Hepatic stellate cell (primary cell): ENCODE measurements at regions not wholly inside any gene's neighbourhood (a gene's known extent, or its start where the extent isn't known, plus 50 kb on each side); places are given as distances from the start of the nearest gene placed in this dataset.

ENCODE experiments used
- DNase-seq: peaks from one replicate; pipeline ENCODE4 v3.0.0; 2011; ENCODE audit warnings: low spot score

DNA sequence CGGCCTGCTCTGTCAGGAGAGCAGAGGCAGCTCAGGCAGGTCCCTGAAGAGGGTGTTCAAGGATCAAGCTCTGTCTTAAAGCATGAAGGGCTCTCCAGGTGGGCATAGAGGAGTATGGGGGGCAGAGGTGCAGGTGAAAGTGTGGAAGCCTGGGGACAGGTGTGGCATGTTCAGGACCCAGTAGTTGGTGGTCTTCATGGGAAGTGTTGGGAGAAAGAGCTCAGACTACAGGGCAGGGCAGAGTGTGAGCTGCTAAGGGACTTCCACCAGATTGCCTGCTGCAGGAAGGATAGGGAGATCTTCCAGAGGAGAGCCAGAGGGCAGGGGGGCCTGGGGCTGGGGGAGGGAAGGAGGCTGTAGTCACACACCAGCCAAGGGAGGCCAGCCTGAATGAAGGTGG, 156.5 kb upstream of the GDF10 start:
- DNase-seq = no peak

DNA sequence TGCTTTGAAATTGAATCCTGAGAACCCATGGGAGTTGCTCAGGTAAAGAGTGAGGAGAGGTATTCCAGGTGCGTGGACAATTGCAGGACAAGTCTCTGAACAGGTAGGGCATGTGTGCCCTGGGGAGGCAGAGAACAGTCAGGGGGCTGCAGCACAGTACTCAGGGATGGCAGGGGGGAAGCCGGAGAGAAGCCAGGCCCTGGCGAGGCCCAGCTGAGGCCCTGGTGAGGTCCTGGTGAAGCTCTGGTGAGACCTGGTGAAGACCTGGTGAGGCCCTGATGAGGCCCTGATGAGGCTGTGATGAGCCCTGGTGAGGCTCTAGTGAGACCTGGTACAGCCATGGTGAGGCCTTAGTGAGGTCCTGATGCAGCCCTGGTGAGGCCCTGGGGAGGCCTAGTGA, 155.5 kb upstream of the GDF10 start:
- DNase-seq = no peak

DNA sequence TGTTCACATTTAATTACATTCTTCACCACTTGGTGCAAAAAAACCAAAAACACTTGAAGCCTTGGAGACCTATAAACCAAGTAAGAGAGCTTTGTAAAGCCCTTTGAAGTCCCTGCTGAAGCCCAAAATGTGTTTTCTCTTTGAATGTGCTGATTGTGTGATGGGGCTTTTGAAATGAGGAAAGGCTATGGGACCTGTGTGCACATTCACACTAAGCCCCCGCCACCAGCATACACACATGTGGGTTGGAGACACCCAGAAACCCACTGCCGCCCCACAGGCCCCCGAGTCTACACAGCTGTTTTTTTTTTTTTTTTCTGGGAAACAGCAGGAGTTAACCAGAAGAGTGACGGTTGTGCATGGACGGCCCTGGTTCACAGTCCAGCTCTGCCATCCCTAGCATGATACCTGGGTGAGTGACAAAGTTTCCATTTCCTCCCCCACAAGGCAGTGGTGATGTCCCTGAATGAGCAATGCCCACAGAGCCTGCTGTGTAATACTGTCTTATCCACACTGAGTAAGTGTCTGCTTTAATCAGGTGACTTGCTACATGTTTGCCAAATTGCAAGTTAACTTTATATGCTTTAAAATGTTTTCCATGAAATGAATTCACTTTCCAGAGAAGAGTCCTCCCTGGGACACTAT, 154.6 kb upstream of the GDF10 start:
- no peak for DNase-seq

DNA sequence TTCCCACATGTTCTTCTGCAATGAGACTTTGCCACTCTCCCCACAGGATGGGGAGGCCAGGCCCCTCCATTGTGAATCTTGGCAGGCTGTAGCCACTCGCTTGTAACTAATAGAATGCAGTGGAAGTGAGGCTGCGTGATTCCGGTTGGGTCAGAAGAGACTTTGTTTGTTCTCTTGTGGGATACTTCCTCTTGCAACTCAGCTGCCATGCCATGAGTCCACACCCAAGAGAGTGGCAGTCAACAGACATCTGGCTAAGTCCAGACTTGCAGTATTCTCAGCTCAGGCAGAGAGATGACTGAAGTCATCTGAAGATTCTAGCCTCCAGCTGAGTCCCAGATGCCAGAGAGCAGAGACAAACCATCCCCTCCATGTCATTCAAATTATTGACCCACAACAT, 153.4 kb upstream of the GDF10 start:
- no peak for DNase-seq

DNA sequence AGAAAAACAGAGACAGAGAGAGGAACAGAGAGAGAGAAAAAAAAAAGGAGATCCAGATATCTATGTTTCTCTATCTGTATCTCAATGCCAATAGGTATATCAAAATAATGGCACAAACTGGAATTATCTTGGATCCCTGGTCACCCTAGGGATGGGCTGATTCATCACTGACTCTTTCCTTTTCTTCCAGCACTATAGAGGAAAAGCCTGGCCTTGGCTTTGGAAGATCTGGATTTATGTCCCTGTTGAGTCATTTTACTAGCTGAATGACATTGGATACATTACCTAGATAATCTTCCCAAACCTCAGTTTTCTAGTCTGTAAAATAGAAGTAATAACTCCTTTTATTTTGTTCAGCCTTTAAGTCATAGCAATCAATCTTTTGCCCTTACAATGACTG, 152.8 kb upstream of the GDF10 start:
- no peak for DNase-seq

DNA sequence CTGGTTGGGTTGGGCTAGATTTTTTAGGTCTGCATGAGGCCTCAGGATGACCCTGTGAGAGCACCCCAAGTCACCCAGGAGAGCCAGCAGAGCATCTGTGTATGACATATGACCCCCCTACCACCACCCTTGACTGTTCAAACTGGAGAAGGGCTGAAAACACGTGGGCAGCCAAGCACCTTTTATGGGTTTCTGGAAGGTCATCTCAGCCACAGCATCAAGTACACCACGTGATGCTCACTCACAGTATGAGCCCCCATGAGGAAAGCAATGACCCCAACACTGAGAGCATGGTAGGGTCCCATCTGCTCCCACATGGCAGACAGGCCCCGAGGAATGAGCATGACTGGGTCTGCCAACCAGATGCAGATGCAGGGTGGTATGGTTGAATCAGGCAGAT, 149.4 kb upstream of the GDF10 start:
- DNase-seq = no peak

DNA sequence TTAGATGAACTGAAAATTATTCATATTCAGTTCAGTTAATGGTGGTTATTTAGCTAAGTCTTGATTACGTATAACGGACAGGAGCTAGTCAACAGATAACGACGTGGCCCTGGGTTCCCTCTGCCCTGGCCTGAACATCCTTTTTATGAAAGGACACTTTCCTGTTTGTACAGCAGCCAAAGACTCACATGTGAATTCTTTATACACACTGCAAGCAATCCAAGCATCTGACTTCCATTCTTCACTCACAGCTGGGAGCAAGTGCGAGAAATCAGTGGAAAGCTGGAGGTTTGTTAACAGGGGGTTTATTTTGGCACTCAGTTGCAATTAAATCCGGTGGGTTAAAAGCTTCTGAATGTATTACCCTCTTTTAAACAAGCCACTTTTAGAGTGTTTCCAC, 148.1 kb upstream of the GDF10 start:
- no peak for DNase-seq

DNA sequence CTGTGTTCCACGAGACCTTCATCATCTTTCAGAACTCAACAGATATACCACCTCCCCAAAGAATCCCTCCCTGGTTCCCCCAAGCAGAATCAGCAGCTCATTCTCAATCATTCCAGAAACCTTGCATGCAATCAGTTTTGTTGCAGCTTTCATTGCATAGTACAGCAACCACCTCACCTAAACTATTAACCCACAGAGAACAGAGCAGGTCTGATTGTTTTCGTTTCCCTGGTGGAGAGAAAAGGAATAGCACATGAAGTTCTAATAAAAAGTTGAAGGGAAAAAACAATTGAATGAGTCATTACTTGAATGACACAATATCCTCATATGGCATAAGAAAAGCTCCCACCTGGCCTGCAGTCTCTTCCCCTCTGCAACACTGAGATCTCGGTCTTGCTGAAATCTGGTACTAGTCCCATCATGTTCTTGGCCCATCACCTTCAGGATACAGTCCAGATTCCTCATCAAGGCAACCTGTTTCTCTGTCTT, 147.1 kb upstream of the GDF10 start:
- no peak for DNase-seq

DNA sequence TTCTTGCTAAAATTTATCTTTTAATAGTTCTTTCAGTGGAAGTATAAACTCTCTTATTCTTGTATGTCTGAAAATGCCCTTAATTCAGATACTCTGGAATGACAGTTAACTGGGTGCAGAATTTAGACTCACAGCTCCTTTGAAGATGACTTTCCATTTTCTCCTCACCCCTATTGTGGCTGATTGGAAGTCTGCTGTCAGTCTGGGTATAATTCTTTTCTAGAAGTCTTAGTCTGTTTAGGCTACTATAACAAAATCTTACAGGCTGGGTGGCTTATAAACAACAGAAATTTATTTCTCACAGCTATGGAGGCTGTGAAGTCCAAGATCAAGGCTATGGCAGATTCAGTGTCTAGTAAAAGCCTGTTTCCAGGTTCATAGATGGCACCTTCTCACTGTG, 145.2 kb upstream of the GDF10 start:
- DNase-seq = no peak

DNA sequence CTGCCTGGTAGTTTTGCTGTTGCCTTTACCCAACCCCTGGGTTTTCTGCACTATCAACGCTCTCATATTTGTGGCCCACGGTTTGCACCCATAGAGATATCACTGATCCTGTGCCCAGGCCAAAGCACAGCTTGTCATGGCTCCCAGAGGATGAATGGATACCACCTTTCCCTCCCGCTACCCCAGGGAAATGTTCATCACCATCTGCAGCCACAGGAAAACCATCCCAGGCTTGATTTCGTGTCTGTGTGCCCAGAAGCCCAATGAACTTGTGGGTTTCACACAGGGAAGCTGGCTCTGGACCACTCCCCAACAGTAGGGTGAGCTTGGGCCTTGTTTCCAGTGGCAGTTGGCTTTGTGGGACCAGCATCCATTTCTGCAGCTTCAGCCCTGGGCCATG, 143.1 kb upstream of the GDF10 start:
- DNase-seq = no peak

DNA sequence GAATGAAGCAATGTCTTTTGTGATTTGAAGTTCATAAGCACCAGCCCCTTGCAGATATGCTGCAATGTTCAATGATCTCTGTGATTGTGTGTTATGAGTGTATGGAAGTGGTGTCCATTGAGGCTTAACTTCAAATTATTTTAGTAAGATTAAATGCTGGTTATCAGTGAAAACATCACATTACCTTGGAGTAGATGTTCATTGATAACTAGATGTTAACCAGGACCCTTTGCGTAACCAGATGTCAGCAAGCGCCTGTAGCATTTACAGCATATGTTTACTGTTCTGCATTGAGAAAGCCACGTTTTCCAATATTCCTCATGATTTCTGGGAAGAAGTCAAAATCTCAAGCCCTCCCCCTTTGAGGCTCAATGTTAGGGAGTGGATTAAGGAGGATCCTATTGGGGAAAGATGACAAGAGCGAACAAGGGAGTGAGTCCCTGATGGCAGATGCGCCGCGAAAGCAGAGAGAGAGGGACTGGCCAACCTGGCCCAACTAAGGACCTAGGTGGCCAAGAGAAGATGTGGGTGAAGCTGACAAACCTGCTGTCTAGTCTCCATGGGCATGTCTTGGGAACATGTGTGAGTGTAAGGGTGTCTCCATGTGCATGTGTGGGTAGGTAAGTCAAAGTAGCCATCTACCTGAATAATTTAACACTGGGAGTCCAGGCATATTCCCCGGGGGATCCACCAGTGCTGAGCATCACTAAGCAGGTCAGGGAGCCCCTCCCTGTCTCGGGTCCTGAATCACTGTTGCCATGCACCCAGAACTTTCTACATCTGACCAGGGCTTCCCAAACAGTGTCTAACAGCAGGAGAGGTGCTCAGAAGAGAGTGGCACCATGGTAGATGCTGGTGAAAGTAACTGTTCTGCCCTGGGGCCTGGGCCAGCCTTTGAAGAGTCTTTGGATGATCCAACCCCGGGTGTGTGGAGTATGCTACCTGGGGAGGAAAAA, 141.6 kb upstream of the GDF10 start:
- no peak for DNase-seq

DNA sequence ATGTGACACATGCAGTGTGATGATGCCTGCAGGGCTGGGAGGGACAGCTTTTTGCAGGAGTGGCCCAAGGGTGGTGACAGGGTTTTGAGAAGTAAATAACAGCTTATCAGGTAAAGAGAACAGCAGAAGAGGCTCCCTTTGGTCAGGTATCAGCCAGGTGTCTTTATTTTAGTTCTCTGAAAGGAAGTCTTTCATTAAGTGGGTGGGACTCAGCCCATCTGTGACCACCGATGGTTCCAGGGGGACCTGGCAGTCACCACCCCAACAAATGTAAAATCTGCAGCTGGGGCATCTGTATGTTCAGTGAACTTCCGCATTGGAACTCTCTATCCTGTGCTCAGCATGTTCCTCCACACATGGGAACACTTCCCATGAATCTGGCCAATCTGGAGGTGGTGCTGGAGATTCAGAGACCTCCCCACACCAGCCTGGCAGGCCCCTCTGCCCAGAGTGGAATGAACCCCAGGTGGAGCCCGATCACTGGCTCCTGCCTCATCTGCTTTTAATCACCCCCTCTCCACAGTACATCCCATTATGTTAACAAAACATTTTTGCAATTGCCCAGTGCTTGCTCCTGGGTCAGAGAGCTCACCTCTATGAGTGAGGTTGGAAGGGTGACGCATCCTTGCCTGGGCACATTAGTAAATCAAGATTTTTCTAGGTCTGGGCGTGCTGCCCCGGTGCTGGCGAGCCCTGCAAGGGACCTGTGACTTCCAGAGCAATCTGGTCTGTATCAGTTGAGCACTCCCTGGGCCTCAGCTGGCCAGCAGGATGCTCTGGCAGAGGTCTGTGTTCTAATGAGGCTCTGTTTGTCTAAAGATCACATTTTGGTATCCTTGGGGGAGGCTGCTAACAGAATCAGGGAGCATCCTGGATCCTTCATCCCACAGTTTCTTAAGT, 140.4 kb upstream of the GDF10 start:
- DNase-seq = no peak

DNA sequence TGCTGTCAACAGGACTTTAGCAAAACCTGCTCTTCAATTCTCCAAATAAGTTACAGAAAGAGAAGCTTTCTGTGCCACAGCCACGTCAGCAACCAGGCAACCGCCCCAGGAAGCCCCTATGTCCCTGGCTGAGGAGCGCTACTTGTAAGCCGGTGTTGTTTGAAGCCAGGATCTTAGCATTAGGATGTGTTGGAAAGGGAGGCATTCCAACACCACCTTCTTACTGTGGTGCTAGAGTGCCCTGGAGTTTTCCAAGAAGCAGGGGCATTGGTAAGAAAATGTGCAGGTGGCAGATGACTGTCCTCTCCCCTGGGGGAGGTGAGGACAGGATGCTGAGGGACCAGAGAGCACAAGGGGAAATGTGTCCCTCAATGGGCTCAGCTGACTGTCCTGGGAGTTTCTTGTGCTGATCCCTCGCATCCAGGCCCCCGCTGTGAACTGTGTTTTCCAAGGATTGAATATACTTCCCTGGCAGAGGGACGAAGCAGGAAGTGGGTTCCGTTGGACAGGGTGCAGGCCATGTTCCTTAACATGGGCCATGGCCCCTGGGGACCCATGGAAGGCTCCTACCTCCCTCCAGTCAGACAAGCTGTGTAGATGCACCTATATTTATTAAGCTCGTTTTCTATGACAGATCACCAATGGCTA, 139.6 kb upstream of the GDF10 start:
- DNase-seq = no peak

DNA sequence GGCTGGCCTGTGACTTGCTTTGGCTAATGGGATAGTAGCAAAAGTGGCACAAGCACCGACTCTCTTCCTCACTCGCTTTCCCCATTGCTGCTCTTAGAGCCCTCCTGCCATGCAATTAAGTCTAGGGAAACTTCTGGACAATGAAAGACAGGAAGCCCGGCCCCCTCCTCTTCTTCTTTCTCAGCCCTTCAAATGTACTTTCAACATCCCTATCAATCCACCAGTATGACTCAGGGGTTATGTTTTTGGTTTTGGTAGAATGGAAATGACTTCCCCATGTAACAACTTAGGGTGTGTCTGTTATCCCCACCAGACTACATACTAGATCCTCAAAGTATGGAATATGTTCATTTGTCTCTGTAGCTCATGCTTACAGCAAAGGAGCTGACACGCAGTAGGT, 139.0 kb upstream of the GDF10 start:
- no peak for DNase-seq

DNA sequence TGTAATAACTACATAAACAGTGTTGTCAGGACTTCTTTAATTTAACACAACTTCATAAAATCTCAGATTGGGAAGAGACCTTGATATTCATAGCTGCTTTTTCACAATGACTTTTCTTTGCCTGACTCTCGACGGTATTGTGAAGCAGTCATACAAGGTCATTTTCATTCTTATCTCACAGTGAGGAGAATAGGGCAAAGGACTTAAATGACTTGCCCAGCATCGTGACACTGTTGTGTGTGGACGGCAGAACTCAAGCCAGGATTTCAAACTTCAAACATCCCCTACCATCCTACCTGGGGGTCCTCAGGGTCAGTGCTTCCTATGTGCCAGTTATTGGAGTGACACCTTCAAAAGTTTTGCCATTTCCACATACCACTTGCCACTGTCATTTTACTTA, 138.5 kb upstream of the GDF10 start:
- DNase-seq = no peak

DNA sequence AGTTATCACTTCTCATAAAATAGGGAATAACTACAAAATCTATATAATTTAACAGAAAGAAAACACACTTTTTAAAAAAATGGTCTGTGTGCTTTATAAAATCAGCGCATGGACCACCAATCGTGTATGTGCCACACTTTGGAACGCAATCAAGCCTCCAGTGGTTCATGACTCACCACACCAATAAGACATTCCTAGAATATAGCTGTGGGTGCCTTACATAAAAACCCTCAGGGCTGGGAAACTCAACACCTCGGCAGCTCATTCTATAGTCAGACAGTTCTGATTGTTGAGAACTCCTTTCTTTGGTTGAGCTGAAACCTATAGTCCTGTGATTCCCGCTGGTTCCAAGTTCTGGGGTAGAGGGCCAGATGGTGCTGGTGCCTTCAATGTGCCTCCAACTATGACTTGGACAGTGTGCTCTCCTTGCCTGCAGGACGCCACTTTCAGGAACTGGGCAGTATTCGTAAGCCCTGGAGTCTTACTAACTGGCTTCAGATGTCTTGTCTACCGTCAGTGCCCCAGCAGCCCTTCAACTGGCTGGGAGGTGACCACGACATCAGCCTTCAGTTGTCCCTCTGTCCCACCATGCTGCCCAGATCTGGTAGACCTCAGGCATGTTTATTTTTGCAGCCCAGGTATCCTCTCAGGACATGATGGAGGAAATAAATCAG, 135.7 kb upstream of the GDF10 start:
- peak; percentile 38 for DNase-seq

DNA sequence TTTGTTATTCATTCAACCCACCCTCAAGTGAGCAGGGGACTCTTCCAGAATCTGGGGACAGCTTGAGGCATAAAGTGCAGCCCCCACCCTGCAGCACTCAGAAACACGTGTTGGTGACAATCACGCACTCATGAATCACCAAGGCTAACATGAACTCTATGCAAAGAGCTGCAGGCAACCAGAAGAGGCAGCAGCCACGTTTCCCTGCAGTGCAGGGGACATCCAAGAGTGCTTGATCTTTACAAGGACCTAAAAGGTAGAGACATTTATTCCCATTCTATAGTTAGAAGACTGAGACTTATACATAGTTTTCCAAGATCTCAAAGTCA, 135.2 kb upstream of the GDF10 start:
- DNase-seq = no peak

DNA sequence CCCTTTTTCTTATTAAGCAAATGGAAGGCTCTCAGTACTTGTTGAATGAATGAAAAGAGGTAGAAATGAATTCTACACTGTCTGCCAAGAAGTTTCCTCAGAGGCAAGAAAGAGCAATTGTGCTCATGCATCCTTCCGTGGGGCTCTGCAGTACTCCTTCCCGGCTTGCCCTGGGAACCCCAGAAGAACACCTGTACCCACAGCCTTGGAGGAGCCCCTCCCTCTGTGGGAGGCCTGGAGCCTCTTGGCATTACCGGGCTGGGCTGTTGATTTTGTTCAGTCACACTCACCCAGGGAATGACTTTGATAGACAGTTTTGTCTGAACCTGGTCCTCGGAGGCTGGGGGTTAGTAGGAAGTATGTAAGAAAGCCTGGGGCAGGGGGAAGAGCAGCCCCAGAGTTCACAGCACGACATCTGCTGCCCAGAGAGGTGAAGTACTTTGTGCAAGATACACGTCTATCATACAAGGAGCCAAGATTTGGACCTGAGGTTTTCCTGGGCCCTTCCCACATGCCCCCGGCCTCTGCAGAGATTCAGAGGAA, 134.8 kb upstream of the GDF10 start:
- DNase-seq = no peak

DNA sequence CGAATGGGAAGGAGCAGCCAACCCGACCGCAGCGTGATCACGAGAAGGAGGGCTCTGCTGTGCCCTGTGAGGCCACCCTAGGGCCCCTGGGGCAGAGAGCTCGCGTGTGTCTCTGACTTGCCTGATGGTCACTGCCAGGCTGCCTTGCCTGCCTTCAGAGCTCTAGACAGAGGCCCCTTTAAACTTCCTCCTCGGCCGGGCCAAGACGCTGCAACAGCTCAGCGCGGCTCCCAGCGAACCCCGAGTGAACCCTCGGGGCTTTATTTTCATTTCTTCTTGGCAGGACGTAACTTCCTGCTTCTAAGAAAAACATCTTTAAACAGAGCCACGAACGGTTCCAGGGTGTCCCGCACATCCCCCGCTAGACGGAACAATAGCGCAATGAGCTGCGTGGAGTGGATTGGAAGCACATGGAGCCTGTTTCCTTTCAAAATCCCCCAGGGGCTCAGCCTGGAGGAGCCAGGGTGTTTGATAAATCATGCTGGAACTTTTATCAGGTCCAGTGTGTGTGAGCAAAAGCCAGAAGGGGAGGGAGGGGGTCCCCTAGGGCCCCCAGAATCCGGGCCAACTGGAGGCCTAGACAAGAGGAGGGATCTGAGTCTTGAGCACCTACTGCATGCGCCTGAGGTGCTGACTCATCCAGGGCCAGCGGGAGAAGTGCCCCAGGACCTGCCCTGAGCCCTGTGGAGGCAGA, 134.1 kb upstream of the GDF10 start:
- peak; percentile 36 for DNase-seq

DNA sequence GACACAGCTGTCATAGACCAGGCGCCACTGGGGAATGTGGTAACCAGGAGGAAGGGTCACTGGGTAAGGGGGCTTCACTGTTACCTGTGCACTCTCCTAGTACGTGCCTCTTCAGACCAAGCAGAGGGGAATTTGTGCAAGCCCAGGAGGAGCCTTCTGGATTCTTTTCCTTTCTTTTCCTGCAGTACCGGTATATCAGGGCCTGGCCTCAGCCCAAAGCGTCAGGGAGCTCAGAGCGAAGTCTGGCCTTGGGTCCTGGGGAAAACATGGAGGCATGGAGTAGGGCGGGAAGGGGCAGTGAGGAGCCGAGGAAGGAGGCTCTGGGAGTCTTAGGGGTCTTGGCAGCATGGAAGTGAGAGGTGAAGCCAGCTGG, 133.6 kb upstream of the GDF10 start:
- no peak for DNase-seq
